ENCODE measurements at regions not wholly inside any gene's neighbourhood (a gene's known extent, or its start where the extent isn't known, plus 50 kb on each side); places are given as distances from the start of the nearest gene placed in this dataset.

GRCh38 chr5:24804221-24804681 lies 159.5 kb upstream of the CDH10 start:
- no peak for TF ChIP-seq CTCF (IDR thresholded peaks at IDR 0.05; ENCODE audit: control extremely low read depth, extremely low read depth, low read depth, missing control alignments)
- CTCF ChIA-PET, result no interaction called here
- DNase-seq (ENCODE audit: extremely low spot score), result no peak
- POLR2A ChIA-PET, result no interaction called here

- TF ChIP-seq CTCF (IDR thresholded peaks at IDR 0.05; ENCODE audit: control extremely low read depth, extremely low read depth, low read depth, missing control alignments), result no peak
- DNase-seq (ENCODE audit: extremely low spot score), result no peak
- ChIA-PET CTCF (no interaction called here), POLR2A (no interaction called here)
Measured at GRCh38 chr5:24791326-24791725, 146.5 kb upstream of the CDH10 start.

- CTCF ChIA-PET, result no interaction called here
- DNase-seq (ENCODE audit: extremely low spot score), result no peak
- no peak for TF ChIP-seq CTCF (IDR thresholded peaks at IDR 0.05; ENCODE audit: control extremely low read depth, extremely low read depth, low read depth, missing control alignments)
- POLR2A ChIA-PET, result no interaction called here
Measured at GRCh38 chr5:24789611-24790351, 145.0 kb upstream of the CDH10 start.

- ChIA-PET CTCF (no interaction called here), POLR2A (no interaction called here)
- TF ChIP-seq CTCF (IDR thresholded peaks at IDR 0.05; ENCODE audit: control extremely low read depth, extremely low read depth, low read depth, missing control alignments), result no peak
- no peak for DNase-seq (ENCODE audit: extremely low spot score)
Measured at GRCh38 chr5:24788829-24789514, 144.2 kb upstream of the CDH10 start.

GRCh38 chr5:24786108-24786507 lies 141.3 kb upstream of the CDH10 start:
- ChIA-PET POLR2A (no interaction called here), CTCF (no interaction called here)
- no peak for DNase-seq (ENCODE audit: extremely low spot score)
- no peak for TF ChIP-seq CTCF (IDR thresholded peaks at IDR 0.05; ENCODE audit: control extremely low read depth, extremely low read depth, low read depth, missing control alignments)

GRCh38 chr5:24783596-24783995 lies 138.8 kb upstream of the CDH10 start:
- no peak for TF ChIP-seq CTCF (IDR thresholded peaks at IDR 0.05; ENCODE audit: control extremely low read depth, extremely low read depth, low read depth, missing control alignments)
- POLR2A ChIA-PET, result no interaction called here
- DNase-seq (ENCODE audit: extremely low spot score), result no peak
- CTCF ChIA-PET, result no interaction called here
